NOMO-1 (cell line): ENCODE measurements at regions not wholly inside any gene's neighbourhood (a gene's known extent, or its start where the extent isn't known, plus 50 kb on each side); places are given as distances from the start of the nearest gene placed in this dataset.
"Not testable (repeated sequence)": the region's sequence is repeated elsewhere in the genome, so short reads cannot be mapped to it uniquely, and the experiment has no call there.

Experiments used
- DNase-seq, 2 experiments: peaks; one replicate each; lab custom pipeline; 2025; ENCODE audit not compliant: unreplicated experiment in 2 of 2; lab: John Stamatoyannopoulos, UW

GRCh38 chr2:87075054-87075790 is 53.6 kb upstream of the PLGLB1 start:
- not testable (repeated sequence) for DNase-seq

- not testable (repeated sequence) for DNase-seq
Observed at GRCh38 chr2:87075791-87076252, 54.2 kb upstream of the PLGLB1 start.

- DNase-seq = not testable (repeated sequence)
Observed at GRCh38 chr2:87076253-87077123, 54.8 kb upstream of the PLGLB1 start.

- not testable (repeated sequence) for DNase-seq
Observed at GRCh38 chr2:87077124-87077446, 55.4 kb upstream of the PLGLB1 start.

GRCh38 chr2:87081727-87082126 is 60.1 kb upstream of the PLGLB1 start:
- not testable (repeated sequence) for DNase-seq

GRCh38 chr2:87088079-87088478 is 66.4 kb upstream of the PLGLB1 start:
- DNase-seq = not testable (repeated sequence)

- DNase-seq = not testable (repeated sequence)
Observed at GRCh38 chr2:87089401-87089800, 67.8 kb upstream of the PLGLB1 start.

GRCh38 chr2:87093252-87093651 is 71.6 kb upstream of the PLGLB1 start:
- DNase-seq = not testable (repeated sequence)

GRCh38 chr2:87093937-87094529 is 72.4 kb upstream of the PLGLB1 start:
- DNase-seq = not testable (repeated sequence)

- DNase-seq = not testable (repeated sequence)
Observed at GRCh38 chr2:87095804-87096203, 74.2 kb upstream of the PLGLB1 start.

- DNase-seq = not testable (repeated sequence)
Observed at GRCh38 chr2:87128761-87129553, 107.3 kb upstream of the PLGLB1 start.

GRCh38 chr2:87132577-87132976 is 110.9 kb upstream of the PLGLB1 start:
- DNase-seq = not testable (repeated sequence)

GRCh38 chr2:87151835-87152493 is 130.3 kb upstream of the PLGLB1 start:
- DNase-seq = not testable (repeated sequence)

GRCh38 chr2:87174454-87174853 is 152.8 kb upstream of the PLGLB1 start:
- DNase-seq = not testable (repeated sequence)

GRCh38 chr2:87183373-87183772 is 161.7 kb upstream of the PLGLB1 start:
- DNase-seq = not testable (repeated sequence)

GRCh38 chr2:87184260-87184659 is 162.6 kb upstream of the PLGLB1 start:
- not testable (repeated sequence) for DNase-seq

- DNase-seq = not testable (repeated sequence)
Observed at GRCh38 chr2:87189214-87189613, 167.6 kb upstream of the PLGLB1 start.

- not testable (repeated sequence) for DNase-seq
Observed at GRCh38 chr2:87193336-87193735, 171.7 kb upstream of the PLGLB1 start.

GRCh38 chr2:87194254-87194999 is 172.8 kb upstream of the PLGLB1 start:
- DNase-seq = not testable (repeated sequence)
